Daoy (cell line): ENCODE measurements at regions not wholly inside any gene's neighbourhood (a gene's known extent, or its start where the extent isn't known, plus 50 kb on each side); places are given as distances from the start of the nearest gene placed in this dataset.

ENCODE experiments used
- DNase-seq: peaks from one replicate; pipeline ENCODE4 v3.0.0-alpha.2; 2015; ENCODE audit warnings: low read depth

GRCh38 chr1:47629201-47629600, 191.4 kb downstream of the FOXD2 start:
- DNase-seq = no peak

- no peak for DNase-seq
Observed at GRCh38 chr1:47630346-47630745, 192.5 kb downstream of the FOXD2 start.

GRCh38 chr1:47631411-47631995, 193.7 kb downstream of the FOXD2 start:
- DNase-seq = no peak

- DNase-seq = no peak
Observed at GRCh38 chr1:47635111-47635510, 197.3 kb downstream of the FOXD2 start.

- DNase-seq = no peak
Observed at GRCh38 chr1:47635597-47635996, 197.8 kb downstream of the FOXD2 start.

- DNase-seq = peak; percentile 59
Observed at GRCh38 chr1:47637111-47637685, 199.4 kb downstream of the FOXD2 start.

GRCh38 chr1:47638240-47638639, 200.4 kb downstream of the FOXD2 start:
- DNase-seq = no peak

- no peak for DNase-seq
Observed at GRCh38 chr1:47638713-47639112, 200.9 kb downstream of the FOXD2 start.

- no peak for DNase-seq
Observed at GRCh38 chr1:47643306-47644211, 205.7 kb downstream of the FOXD2 start.

- no peak for DNase-seq
Observed at GRCh38 chr1:47644212-47644573, 206.3 kb downstream of the FOXD2 start.

GRCh38 chr1:47645151-47645550, 207.3 kb downstream of the FOXD2 start:
- DNase-seq = no peak

GRCh38 chr1:47646676-47647075, 208.8 kb downstream of the FOXD2 start:
- DNase-seq = peak; percentile 58

- DNase-seq = no peak
Observed at GRCh38 chr1:47647327-47647845, 209.5 kb downstream of the FOXD2 start.

GRCh38 chr1:47650205-47650604, 212.4 kb downstream of the FOXD2 start:
- DNase-seq = peak; percentile 99

- DNase-seq = no peak
Observed at GRCh38 chr1:47650611-47651010, 212.8 kb downstream of the FOXD2 start.

GRCh38 chr1:47651311-47652089, 213.7 kb downstream of the FOXD2 start:
- DNase-seq = no peak

GRCh38 chr1:47655521-47656300, 217.9 kb downstream of the FOXD2 start:
- no peak for DNase-seq

GRCh38 chr1:47656719-47657685, 219.2 kb downstream of the FOXD2 start:
- no peak for DNase-seq

GRCh38 chr1:47658161-47658920, 220.5 kb downstream of the FOXD2 start:
- no peak for DNase-seq
